Lung (tissue), 11 donors: ENCODE measurements at regions not wholly inside any gene's neighbourhood (a gene's known extent, or its start where the extent isn't known, plus 50 kb on each side); places are given as distances from the start of the nearest gene placed in this dataset.

ENCODE experiments used
- ATAC-seq: fragments of 200-7000 bp; cut with Tn5 transposase; one replicate; pipeline ENCODE4 v1.9.1; 2020; ENCODE audit warnings: moderate number of reproducible peaks; ENCODE audit not compliant: insufficient read depth, low FRiP score
- DNase-seq, 3 donors: peaks; one replicate each; pipeline ENCODE4 v3.0.0-alpha.2; 2013 to 2017
- H3K27ac ChIP-seq, 2 donors: one replicate each; pipeline ENCODE4 v1.5.1; 2013; ENCODE audit warnings: mild to moderate bottlenecking in 2 of 2, moderate library complexity in 2 of 2, control low read depth in 1 of 2, inconsistent platforms in 1 of 2, low read depth in 1 of 2, low read length in 1 of 2
- H3K27me3 ChIP-seq, 3 donors: one replicate each; pipeline ENCODE4 v1.5.1; 2013; ENCODE audit warnings: low read length in 2 of 3; ENCODE audit not compliant: control insufficient read depth in 3 of 3, insufficient read depth in 3 of 3
- H3K36me3 ChIP-seq, 4 donors: one replicate each; pipeline ENCODE4 v1.5.1; 2013; ENCODE audit warnings: low read length in 4 of 4, mild to moderate bottlenecking in 1 of 4, moderate library complexity in 1 of 4; ENCODE audit not compliant: control insufficient read depth in 4 of 4, insufficient read depth in 4 of 4
- H3K4me1 ChIP-seq, 5 donors: one replicate each; pipeline ENCODE4 v1.5.1; 2013; ENCODE audit warnings: low read length in 5 of 5, mild to moderate bottlenecking in 2 of 5, moderate library complexity in 1 of 5; ENCODE audit not compliant: control insufficient read depth in 5 of 5, insufficient read depth in 5 of 5
- H3K4me3 ChIP-seq: one replicate; pipeline ENCODE4 v1.5.1; 2013; ENCODE audit warnings: mild to moderate bottlenecking, control low read depth, moderate library complexity
- H3K9ac ChIP-seq, 2 donors: one replicate each; pipeline ENCODE4 v1.5.1; 2013; ENCODE audit warnings: low read length in 2 of 2, control low read depth in 1 of 2; ENCODE audit not compliant: insufficient read depth in 1 of 2
- H3K9me3 ChIP-seq, 4 donors: one replicate each; pipeline ENCODE4 v1.5.1; 2013; ENCODE audit warnings: low read length in 3 of 4, mild to moderate bottlenecking in 1 of 4, moderate library complexity in 1 of 4; ENCODE audit not compliant: control insufficient read depth in 4 of 4, insufficient read depth in 3 of 4
- whole genome bisulfite sequencing, 2 donors: extraction: QIAGEN DNeasy Blood & Tissue Kit; methylation state at CpG; one replicate each; pipeline ENCODE4 v1.1.7; 2013; 5-methylcytosine and 5-hydroxymethylcytosine counted together
- TF ChIP-seq, protein P1 (sequence below): IDR thresholded peaks from 2 replicates; pipeline ENCODE4 v1.5.1; 2012; ENCODE audit warnings: mild to moderate bottlenecking; ENCODE audit errors: control extremely low read depth, extremely low read depth
- donor health status: control.
- donor health status: control.
- donor health status: Bipolar disorder and iron deficiency.
- donor health status: healthy.
- donor health status: DM: yes; HTN: yes; CAD: no.

DNA sequence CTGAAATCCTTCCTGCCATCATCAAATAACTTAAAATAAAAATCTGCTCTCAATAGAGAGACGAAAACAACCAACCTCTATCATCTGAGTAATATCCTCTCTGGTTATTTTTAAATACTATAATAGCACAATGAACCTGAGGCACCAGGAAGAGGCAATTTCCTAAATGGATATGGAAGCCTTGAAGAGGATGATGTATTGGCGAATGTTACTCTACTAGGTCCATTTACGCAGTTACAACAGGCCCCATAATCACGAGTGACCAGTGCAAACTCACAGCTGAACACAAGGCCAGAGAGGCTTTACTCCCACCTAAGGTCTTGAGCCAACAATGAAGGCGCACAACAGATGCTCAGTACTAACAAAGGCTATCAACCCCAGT is 678.8 kb upstream of the NR3C2 start:
- no peak overlapping the region for H3K9ac ChIP-seq
- DNase-seq: peak in 1 of 3 donors; percentile 14
- TF ChIP-seq, protein P1, sequence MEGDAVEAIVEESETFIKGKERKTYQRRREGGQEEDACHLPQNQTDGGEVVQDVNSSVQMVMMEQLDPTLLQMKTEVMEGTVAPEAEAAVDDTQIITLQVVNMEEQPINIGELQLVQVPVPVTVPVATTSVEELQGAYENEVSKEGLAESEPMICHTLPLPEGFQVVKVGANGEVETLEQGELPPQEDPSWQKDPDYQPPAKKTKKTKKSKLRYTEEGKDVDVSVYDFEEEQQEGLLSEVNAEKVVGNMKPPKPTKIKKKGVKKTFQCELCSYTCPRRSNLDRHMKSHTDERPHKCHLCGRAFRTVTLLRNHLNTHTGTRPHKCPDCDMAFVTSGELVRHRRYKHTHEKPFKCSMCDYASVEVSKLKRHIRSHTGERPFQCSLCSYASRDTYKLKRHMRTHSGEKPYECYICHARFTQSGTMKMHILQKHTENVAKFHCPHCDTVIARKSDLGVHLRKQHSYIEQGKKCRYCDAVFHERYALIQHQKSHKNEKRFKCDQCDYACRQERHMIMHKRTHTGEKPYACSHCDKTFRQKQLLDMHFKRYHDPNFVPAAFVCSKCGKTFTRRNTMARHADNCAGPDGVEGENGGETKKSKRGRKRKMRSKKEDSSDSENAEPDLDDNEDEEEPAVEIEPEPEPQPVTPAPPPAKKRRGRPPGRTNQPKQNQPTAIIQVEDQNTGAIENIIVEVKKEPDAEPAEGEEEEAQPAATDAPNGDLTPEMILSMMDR: no peak
- H3K4me1 ChIP-seq: peaks cover 0 to 5% (median 0%) of the 10 kb centered on the region in 5 donors
- no peaks in the 10 kb centered on the region for H3K27me3 ChIP-seq
- ATAC-seq: no peak
- no peak overlapping the region for H3K4me3 ChIP-seq
- no peaks in the 10 kb centered on the region for H3K36me3 ChIP-seq
- no peaks in the 10 kb centered on the region for H3K9me3 ChIP-seq
- no peak overlapping the region for H3K27ac ChIP-seq
- 71 to 76% methylated on average over 5 of the region's 5 CpGs for WGBS, 2 donors

DNA sequence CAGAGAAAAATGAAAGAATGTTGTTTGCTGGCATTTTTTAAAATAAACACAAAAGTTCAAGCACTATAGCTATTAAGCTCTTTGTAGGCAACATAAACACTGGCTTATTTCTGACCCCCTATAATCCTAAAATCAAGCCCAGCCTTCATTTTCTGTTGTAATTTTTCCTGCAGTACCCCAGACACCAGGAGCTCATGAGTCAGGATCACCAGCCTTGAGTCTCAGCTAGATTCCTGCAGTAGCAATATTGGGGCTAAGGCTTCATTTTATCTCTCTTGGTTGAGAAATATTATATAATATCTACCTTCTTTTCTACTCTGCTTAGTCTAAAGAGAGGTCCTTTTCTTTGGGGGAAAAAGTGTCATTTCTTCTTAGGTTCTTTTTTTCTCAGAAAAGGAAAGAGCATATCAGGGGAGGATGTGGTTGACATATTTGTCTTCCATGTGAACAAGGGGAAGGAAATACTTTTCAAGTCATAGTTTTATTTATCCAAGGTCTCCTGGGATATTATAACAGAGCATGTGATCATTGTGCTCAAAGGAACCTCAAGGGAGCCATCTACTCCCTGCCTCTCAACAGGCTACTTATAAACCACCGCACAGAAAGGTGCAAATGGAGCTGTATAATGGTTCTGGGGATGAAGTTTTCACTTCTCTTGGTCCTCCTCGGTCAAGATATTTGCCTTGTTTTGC is 678.3 kb upstream of the NR3C2 start:
- DNase-seq (peak in 2 of 3 donors; percentile 11 to 36), ATAC-seq (no peak)
- no peak overlapping the region for H3K9ac ChIP-seq
- WGBS, 2 donors: 42 to 55% methylated on average over 2 of the region's 2 CpGs
- H3K36me3 ChIP-seq: no peaks in the 10 kb centered on the region
- peaks cover 0 to 5% (median 0%) of the 10 kb centered on the region in 5 donors for H3K4me1 ChIP-seq
- no peaks in the 10 kb centered on the region for H3K27me3 ChIP-seq
- no peak overlapping the region for H3K4me3 ChIP-seq
- no peak overlapping the region for H3K27ac ChIP-seq
- TF ChIP-seq, protein P1: no peak
- H3K9me3 ChIP-seq: no peaks in the 10 kb centered on the region

DNA sequence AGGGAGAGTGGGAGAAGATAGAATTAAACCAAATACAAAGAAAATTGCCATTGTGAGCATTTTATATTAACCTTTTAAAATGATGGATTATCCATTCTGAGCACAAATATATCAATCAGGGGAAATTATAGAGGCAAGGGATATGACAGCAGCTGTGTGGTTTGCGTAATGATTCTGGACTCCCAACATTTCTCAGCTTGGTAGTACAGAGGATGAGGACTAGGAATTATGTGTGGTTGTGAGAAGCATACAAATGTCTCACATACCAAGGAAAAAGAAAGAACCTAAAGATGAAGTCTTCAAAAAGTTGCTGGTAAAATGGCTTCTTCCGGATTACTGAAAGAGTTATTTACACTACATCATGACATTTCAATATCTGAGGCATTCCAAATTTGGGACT is 674.6 kb upstream of the NR3C2 start:
- H3K9me3 ChIP-seq: no peaks in the 10 kb centered on the region
- no peak overlapping the region for H3K4me3 ChIP-seq
- no peaks in the 10 kb centered on the region for H3K27me3 ChIP-seq
- no peak overlapping the region for H3K27ac ChIP-seq
- no peaks in the 10 kb centered on the region for H3K36me3 ChIP-seq
- H3K9ac ChIP-seq: no peak overlapping the region
- TF ChIP-seq, protein P1: no peak
- H3K4me1 ChIP-seq: peaks cover 0 to 5% (median 0%) of the 10 kb centered on the region in 5 donors
- 88 to 98% methylated on average over 2 of the region's 2 CpGs for WGBS, 2 donors
- ATAC-seq: no peak
- no peak for DNase-seq
